ENCODE measurements at regions not wholly inside any gene's neighbourhood (a gene's known extent, or its start where the extent isn't known, plus 50 kb on each side); places are given as distances from the start of the nearest gene placed in this dataset.
"Not testable (repeated sequence)": the region's sequence is repeated elsewhere in the genome, so short reads cannot be mapped to it uniquely, and the experiment has no call there.

GRCh38 chr3:26091096-26091495 is 301.2 kb downstream of the OXSM start:
- CTCF ChIA-PET, result no interaction called here
- no peaks in the 10 kb centered on the region for H3K27me3 ChIP-seq (ENCODE audit: low read length)
- H3K27ac ChIP-seq (ENCODE audit: low read length), result no peak overlapping the region
- POLR2A ChIA-PET (ENCODE audit: unreplicated experiment), result no interaction called here
- H3K4me2 ChIP-seq (ENCODE audit: low read length), result no peak overlapping the region
- H3K9ac ChIP-seq (ENCODE audit: low read length), result no peak overlapping the region
- no peaks in the 10 kb centered on the region for H3K36me3 ChIP-seq (ENCODE audit: low read depth, low read length)
- H3K4me1 ChIP-seq (ENCODE audit: insufficient read depth, low read length), result no peaks in the 10 kb centered on the region
- no peak overlapping the region for H3K4me3 ChIP-seq (ENCODE audit: low read length)
- intact Hi-C loops (cut with micrococcal nuclease), result no loop called here
- H3K9me2 ChIP-seq (replicated peaks; ENCODE audit: low read length), result no peaks in the 10 kb centered on the region
- H3K9me3 ChIP-seq (ENCODE audit: low read length), result peaks cover 28% of the 10 kb centered on the region; the same call in 1 of the 2 replicates
- BruUV-seq (replicated peaks), result no TSS peak
- no peak overlapping the region for H2AFZ ChIP-seq (ENCODE audit: low read length)
- TF ChIP-seq CTCF (conservative IDR thresholded peaks at IDR 0.05; ENCODE audit: low read depth, low read length) (no peak), EZH2phosphoT487 (IDR thresholded peaks at IDR 0.05; ENCODE audit: borderline replicate concordance, low read length) (no peak), EZH2 (IDR thresholded peaks at IDR 0.05; ENCODE audit: low read length, unreplicated experiment) (no peak)
- no peaks in the 10 kb centered on the region for H3K79me2 ChIP-seq (ENCODE audit: low read length)
- no peaks in the 10 kb centered on the region for H4K20me1 ChIP-seq (ENCODE audit: low read length)
- no peak for DNase-seq
- ATAC-seq, result no peak
- H3F3A ChIP-seq (ENCODE audit: low read length, unreplicated experiment), result no peaks in the 10 kb centered on the region

GRCh38 chr3:26091626-26092025 is 301.7 kb downstream of the OXSM start:
- POLR2A ChIA-PET (ENCODE audit: unreplicated experiment), result no interaction called here
- no TSS peak for BruUV-seq (replicated peaks)
- Histone ChIP-seq H3K4me2 (ENCODE audit: low read length) (no peak overlapping the region), H3K36me3 (ENCODE audit: low read depth, low read length) (no peaks in the 10 kb centered on the region), H4K20me1 (ENCODE audit: low read length) (no peaks in the 10 kb centered on the region), H3K27ac (ENCODE audit: low read length) (no peak overlapping the region), H3K4me1 (ENCODE audit: insufficient read depth, low read length) (no peaks in the 10 kb centered on the region), H3K9me3 (ENCODE audit: low read length) (peaks cover 28% of the 10 kb centered on the region; the same call in 1 of the 2 replicates), H3K79me2 (ENCODE audit: low read length) (no peaks in the 10 kb centered on the region), H3K9ac (ENCODE audit: low read length) (no peak overlapping the region), H3K9me2 (replicated peaks; ENCODE audit: low read length) (no peaks in the 10 kb centered on the region), H2AFZ (ENCODE audit: low read length) (no peak overlapping the region), H3K27me3 (ENCODE audit: low read length) (no peaks in the 10 kb centered on the region), H3K4me3 (ENCODE audit: low read length) (no peak overlapping the region), H3F3A (ENCODE audit: low read length, unreplicated experiment) (no peaks in the 10 kb centered on the region)
- ATAC-seq (no peak), DNase-seq (no peak)
- TF ChIP-seq EZH2phosphoT487 (IDR thresholded peaks at IDR 0.05; ENCODE audit: borderline replicate concordance, low read length) (no peak), EZH2 (IDR thresholded peaks at IDR 0.05; ENCODE audit: low read length, unreplicated experiment) (no peak), CTCF (conservative IDR thresholded peaks at IDR 0.05; ENCODE audit: low read depth, low read length) (no peak)
- CTCF ChIA-PET, result no interaction called here
- intact Hi-C loops (cut with micrococcal nuclease), result no loop called here

GRCh38 chr3:26097111-26097510 is 307.2 kb downstream of the OXSM start:
- H3K4me2 ChIP-seq (ENCODE audit: low read length); H3K27me3 ChIP-seq (ENCODE audit: low read length); H3K9me2 ChIP-seq (replicated peaks; ENCODE audit: low read length); H3K36me3 ChIP-seq (ENCODE audit: low read depth, low read length); H3F3A ChIP-seq (ENCODE audit: low read length, unreplicated experiment); H3K79me2 ChIP-seq (ENCODE audit: low read length); H3K27ac ChIP-seq (ENCODE audit: low read length); H3K4me1 ChIP-seq (ENCODE audit: insufficient read depth, low read length); ATAC-seq; H3K4me3 ChIP-seq (ENCODE audit: low read length); POLR2A ChIA-PET (ENCODE audit: unreplicated experiment); BruUV-seq (replicated peaks); H2AFZ ChIP-seq (ENCODE audit: low read length); intact Hi-C loops (cut with micrococcal nuclease); H3K9ac ChIP-seq (ENCODE audit: low read length); CTCF ChIA-PET; H4K20me1 ChIP-seq (ENCODE audit: low read length); DNase-seq: not testable (repeated sequence)
- H3K9me3 ChIP-seq (ENCODE audit: low read length), result 0 out of 2 replicates have a peak, but pooled peaks cover 17% of the 10 kb centered on the region
